ENCODE measurements at regions not wholly inside any gene's neighbourhood (a gene's known extent, or its start where the extent isn't known, plus 50 kb on each side); places are given as distances from the start of the nearest gene placed in this dataset.

DNA sequence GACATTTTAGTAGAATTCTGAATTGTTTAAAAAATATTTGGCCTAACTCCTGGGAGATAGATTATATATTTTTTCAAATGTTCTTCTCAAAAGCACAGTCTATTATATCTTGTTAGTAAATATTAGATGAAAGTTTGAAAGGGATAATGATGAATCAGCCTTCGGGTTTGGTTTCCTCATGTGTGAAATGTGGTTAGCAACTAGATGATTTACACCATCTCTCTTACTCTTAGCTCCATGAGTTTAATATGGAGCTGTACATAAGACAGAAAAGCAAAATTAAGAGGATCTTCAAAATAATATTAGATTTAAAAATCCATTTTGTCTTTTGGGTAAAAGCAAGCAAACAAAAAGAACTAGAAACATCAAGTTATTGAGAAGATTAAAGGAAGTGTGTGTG, 120.8 kb upstream of the SFRP2 start:
- no peaks in the 10 kb centered on the region for H3K9me2 ChIP-seq (replicated peaks; ENCODE audit: insufficient read depth, low read length)
- no peak for DNase-seq

GRCh38 chr4:153906231-153906630, 117.3 kb upstream of the SFRP2 start:
- Histone ChIP-seq H3K4me3 (ENCODE audit: low read length) (no peak overlapping the region), H3K9me3 (ENCODE audit: low read length) (no peaks in the 10 kb centered on the region), H3K9me2 (replicated peaks; ENCODE audit: insufficient read depth, low read length) (no peaks in the 10 kb centered on the region), H4K20me1 (ENCODE audit: insufficient read depth, low read depth, low read length) (no peaks in the 10 kb centered on the region), H3K79me2 (ENCODE audit: low read length) (no peaks in the 10 kb centered on the region), H3K36me3 (ENCODE audit: insufficient read depth, low read length) (no peaks in the 10 kb centered on the region), H3K27ac (ENCODE audit: low read length) (no peak overlapping the region), H3K4me2 (ENCODE audit: low read depth, low read length, poor library complexity, severe bottlenecking) (no peak overlapping the region), H3K4me1 (ENCODE audit: low read length) (no peaks in the 10 kb centered on the region), H3K27me3 (ENCODE audit: low read length) (no peaks in the 10 kb centered on the region), H3K9ac (ENCODE audit: low read length) (no peak overlapping the region), H2AFZ (ENCODE audit: low read length) (no peak overlapping the region)
- DNase-seq: no peak

More for the DNA sequence above, 120.8 kb upstream of the SFRP2 start:
- H4K20me1 ChIP-seq (ENCODE audit: insufficient read depth, low read depth, low read length): no peaks in the 10 kb centered on the region
- H3K9me3 ChIP-seq (ENCODE audit: low read length): no peaks in the 10 kb centered on the region
- H3K4me3 ChIP-seq (ENCODE audit: low read length): no peak overlapping the region
- H2AFZ ChIP-seq (ENCODE audit: low read length): no peak overlapping the region
- no peak overlapping the region for H3K4me2 ChIP-seq (ENCODE audit: low read depth, low read length, poor library complexity, severe bottlenecking)
- H3K27ac ChIP-seq (ENCODE audit: low read length): no peak overlapping the region
- H3K36me3 ChIP-seq (ENCODE audit: insufficient read depth, low read length): no peaks in the 10 kb centered on the region
- no peaks in the 10 kb centered on the region for H3K4me1 ChIP-seq (ENCODE audit: low read length)
- no peaks in the 10 kb centered on the region for H3K79me2 ChIP-seq (ENCODE audit: low read length)
- H3K9ac ChIP-seq (ENCODE audit: low read length): no peak overlapping the region
- no peaks in the 10 kb centered on the region for H3K27me3 ChIP-seq (ENCODE audit: low read length)

DNA sequence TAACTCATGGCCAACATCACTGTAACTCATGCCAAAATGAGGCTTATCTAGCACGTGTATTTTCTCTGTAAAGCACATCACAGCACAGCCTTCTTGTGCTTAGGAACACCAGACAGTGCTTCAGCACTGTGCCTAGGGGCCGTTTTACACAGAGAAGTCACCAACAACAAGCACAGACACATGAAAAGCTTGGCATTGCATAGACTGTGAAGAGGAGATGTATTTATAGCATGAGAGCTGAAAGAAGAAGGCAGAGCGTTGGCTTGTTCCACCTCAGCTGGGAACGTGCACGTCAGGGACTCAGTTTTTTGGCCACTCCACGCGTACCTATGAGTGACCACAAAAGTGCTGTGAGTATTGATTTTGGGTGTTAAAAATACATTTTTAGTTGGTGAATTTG, 116.3 kb upstream of the SFRP2 start:
- Histone ChIP-seq H3K79me2 (ENCODE audit: low read length) (no peaks in the 10 kb centered on the region), H3K27me3 (ENCODE audit: low read length) (no peaks in the 10 kb centered on the region), H3K4me1 (ENCODE audit: low read length) (no peaks in the 10 kb centered on the region), H4K20me1 (ENCODE audit: insufficient read depth, low read depth, low read length) (no peaks in the 10 kb centered on the region), H3K27ac (ENCODE audit: low read length) (no peak overlapping the region), H3K36me3 (ENCODE audit: insufficient read depth, low read length) (no peaks in the 10 kb centered on the region), H3K9me3 (ENCODE audit: low read length) (no peaks in the 10 kb centered on the region), H2AFZ (ENCODE audit: low read length) (no peak overlapping the region), H3K4me2 (ENCODE audit: low read depth, low read length, poor library complexity, severe bottlenecking) (no peak overlapping the region), H3K4me3 (ENCODE audit: low read length) (no peak overlapping the region), H3K9me2 (replicated peaks; ENCODE audit: insufficient read depth, low read length) (no peaks in the 10 kb centered on the region), H3K9ac (ENCODE audit: low read length) (no peak overlapping the region)
- DNase-seq: no peak

DNA sequence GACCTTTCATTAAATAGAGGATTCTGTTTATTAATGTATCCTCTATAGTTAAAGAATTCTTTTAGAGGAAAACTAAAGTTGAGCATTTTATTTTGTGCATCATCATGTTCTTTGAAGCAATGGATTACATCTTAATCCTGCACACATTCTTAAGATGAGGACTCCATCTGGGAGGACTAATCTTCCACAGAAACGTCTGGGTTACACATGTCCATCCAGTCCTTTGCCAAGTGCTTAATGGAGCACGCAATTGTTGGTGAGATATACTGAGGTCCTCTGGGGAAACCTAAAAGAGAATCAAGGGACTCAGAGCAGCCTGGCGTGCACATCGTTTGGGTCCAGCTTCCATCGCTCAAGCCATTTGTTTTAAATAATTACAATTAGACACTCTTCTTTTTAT, 115.1 kb upstream of the SFRP2 start:
- Histone ChIP-seq H3K9me3 (ENCODE audit: low read length) (no peaks in the 10 kb centered on the region), H2AFZ (ENCODE audit: low read length) (no peak overlapping the region), H3K9ac (ENCODE audit: low read length) (no peak overlapping the region), H3K4me2 (ENCODE audit: low read depth, low read length, poor library complexity, severe bottlenecking) (no peak overlapping the region), H3K27ac (ENCODE audit: low read length) (no peak overlapping the region), H3K9me2 (replicated peaks; ENCODE audit: insufficient read depth, low read length) (no peaks in the 10 kb centered on the region), H3K4me1 (ENCODE audit: low read length) (no peaks in the 10 kb centered on the region), H3K27me3 (ENCODE audit: low read length) (no peaks in the 10 kb centered on the region), H4K20me1 (ENCODE audit: insufficient read depth, low read depth, low read length) (no peaks in the 10 kb centered on the region), H3K36me3 (ENCODE audit: insufficient read depth, low read length) (no peaks in the 10 kb centered on the region), H3K79me2 (ENCODE audit: low read length) (no peaks in the 10 kb centered on the region), H3K4me3 (ENCODE audit: low read length) (no peak overlapping the region)
- DNase-seq: no peak

DNA sequence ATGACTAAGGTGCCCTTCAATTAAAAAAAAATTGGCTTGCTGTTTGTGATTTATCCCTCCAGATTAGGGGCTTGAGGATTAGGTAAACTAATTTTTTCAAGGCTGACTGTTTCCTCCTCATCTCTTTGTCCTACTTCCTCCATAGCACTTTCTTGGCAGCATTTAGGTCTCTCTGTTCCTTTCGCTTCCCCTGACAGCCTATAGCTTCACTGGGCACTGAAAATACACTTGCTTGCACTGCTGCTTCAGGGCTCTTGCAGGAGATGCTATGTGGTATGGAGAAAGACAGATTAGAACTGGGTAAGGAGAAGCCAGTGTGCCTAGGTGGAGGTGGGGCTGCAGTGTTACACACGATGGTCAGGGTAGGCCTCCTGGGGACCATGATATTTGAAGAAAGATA, 112.3 kb upstream of the SFRP2 start:
- Histone ChIP-seq H3K27me3 (ENCODE audit: low read length) (no peaks in the 10 kb centered on the region), H3K4me1 (ENCODE audit: low read length) (no peaks in the 10 kb centered on the region), H4K20me1 (ENCODE audit: insufficient read depth, low read depth, low read length) (no peaks in the 10 kb centered on the region), H3K36me3 (ENCODE audit: insufficient read depth, low read length) (no peaks in the 10 kb centered on the region), H3K79me2 (ENCODE audit: low read length) (no peaks in the 10 kb centered on the region), H3K4me3 (ENCODE audit: low read length) (no peak overlapping the region), H3K4me2 (ENCODE audit: low read depth, low read length, poor library complexity, severe bottlenecking) (no peak overlapping the region), H3K27ac (ENCODE audit: low read length) (no peak overlapping the region), H3K9me2 (replicated peaks; ENCODE audit: insufficient read depth, low read length) (no peaks in the 10 kb centered on the region), H3K9me3 (ENCODE audit: low read length) (no peaks in the 10 kb centered on the region), H2AFZ (ENCODE audit: low read length) (no peak overlapping the region), H3K9ac (ENCODE audit: low read length) (no peak overlapping the region)
- peak; percentile 55 for DNase-seq

DNA sequence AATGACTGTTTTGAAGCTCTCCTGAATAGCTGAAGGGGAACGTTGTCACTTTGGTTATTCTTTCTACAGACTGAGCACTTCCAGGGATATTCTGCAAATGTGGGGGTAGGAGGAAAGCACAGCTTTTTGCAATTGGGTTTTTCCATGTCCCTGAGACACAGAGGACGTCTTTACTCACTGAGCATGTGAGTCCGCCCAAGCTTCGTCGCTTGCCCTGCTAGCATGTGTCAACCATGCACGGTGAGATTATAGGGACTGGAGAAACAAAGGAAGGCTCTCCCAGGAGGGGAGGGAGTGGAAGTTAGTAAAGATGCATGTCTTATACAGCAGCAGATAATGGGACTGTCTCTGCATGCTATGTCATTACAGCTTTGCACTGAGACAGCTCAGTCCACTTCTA, 111.5 kb upstream of the SFRP2 start:
- DNase-seq: no peak
- no peak overlapping the region for H2AFZ ChIP-seq (ENCODE audit: low read length)
- H3K4me2 ChIP-seq (ENCODE audit: low read depth, low read length, poor library complexity, severe bottlenecking): no peak overlapping the region
- no peaks in the 10 kb centered on the region for H3K9me3 ChIP-seq (ENCODE audit: low read length)
- H3K27me3 ChIP-seq (ENCODE audit: low read length): no peaks in the 10 kb centered on the region
- H3K36me3 ChIP-seq (ENCODE audit: insufficient read depth, low read length): no peaks in the 10 kb centered on the region
- no peak overlapping the region for H3K9ac ChIP-seq (ENCODE audit: low read length)
- no peaks in the 10 kb centered on the region for H4K20me1 ChIP-seq (ENCODE audit: insufficient read depth, low read depth, low read length)
- no peak overlapping the region for H3K4me3 ChIP-seq (ENCODE audit: low read length)
- no peak overlapping the region for H3K27ac ChIP-seq (ENCODE audit: low read length)
- H3K9me2 ChIP-seq (replicated peaks; ENCODE audit: insufficient read depth, low read length): no peaks in the 10 kb centered on the region
- H3K4me1 ChIP-seq (ENCODE audit: low read length): no peaks in the 10 kb centered on the region
- no peaks in the 10 kb centered on the region for H3K79me2 ChIP-seq (ENCODE audit: low read length)

DNA sequence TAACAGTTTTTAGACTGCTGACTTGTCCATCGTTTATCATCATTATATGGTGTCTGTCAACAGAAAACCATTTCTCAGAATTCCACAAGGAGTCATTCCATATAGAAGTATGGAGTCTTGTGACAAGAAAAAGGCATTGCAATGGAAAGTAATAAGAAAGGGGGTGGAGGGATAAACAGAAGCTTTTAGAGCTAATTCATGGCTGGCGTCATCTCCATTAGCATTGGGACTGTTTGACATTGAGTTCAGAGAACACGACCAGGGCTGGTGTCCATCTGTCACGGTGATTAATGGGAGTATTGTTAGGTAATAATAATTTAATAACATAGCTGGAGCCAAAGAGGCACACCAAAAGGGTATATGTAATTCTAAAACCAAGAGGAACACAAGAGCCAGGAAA, 101.9 kb upstream of the SFRP2 start:
- H3K9me2 ChIP-seq (replicated peaks; ENCODE audit: insufficient read depth, low read length): peaks cover 8% of the 10 kb centered on the region; the same call in 1 of the 2 replicates
- H3K27ac ChIP-seq (ENCODE audit: low read length): no peak overlapping the region
- no peak for DNase-seq
- H3K36me3 ChIP-seq (ENCODE audit: insufficient read depth, low read length): no peaks in the 10 kb centered on the region
- H3K4me1 ChIP-seq (ENCODE audit: low read length): no peaks in the 10 kb centered on the region
- H3K4me2 ChIP-seq (ENCODE audit: low read depth, low read length, poor library complexity, severe bottlenecking): no peak overlapping the region
- no peak overlapping the region for H2AFZ ChIP-seq (ENCODE audit: low read length)
- no peak overlapping the region for H3K4me3 ChIP-seq (ENCODE audit: low read length)
- H3K9ac ChIP-seq (ENCODE audit: low read length): no peak overlapping the region
- H3K27me3 ChIP-seq (ENCODE audit: low read length): no peaks in the 10 kb centered on the region
- no peaks in the 10 kb centered on the region for H4K20me1 ChIP-seq (ENCODE audit: insufficient read depth, low read depth, low read length)
- H3K9me3 ChIP-seq (ENCODE audit: low read length): no peaks in the 10 kb centered on the region
- H3K79me2 ChIP-seq (ENCODE audit: low read length): no peaks in the 10 kb centered on the region

DNA sequence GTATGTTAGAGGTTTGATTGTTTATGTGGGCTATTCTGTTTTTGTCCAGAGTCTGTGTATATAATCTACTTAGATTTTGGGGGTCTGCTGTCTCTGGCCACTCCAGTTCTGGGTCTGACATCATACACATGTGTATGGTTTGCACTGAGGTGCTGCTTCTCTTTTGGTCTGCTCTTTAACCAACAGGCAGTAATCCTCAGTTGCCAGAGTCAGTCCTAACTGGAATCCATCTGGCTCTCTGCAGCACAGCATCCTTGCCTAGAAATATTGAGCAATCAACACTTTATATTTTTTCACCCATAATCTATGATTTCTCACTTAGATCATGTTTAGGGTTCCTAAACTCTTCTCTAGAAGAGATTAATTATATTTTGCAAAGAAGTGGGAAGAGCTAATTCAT, 98.3 kb upstream of the SFRP2 start:
- Histone ChIP-seq H3K9ac (ENCODE audit: low read length) (no peak overlapping the region), H3K9me3 (ENCODE audit: low read length) (no peaks in the 10 kb centered on the region), H3K79me2 (ENCODE audit: low read length) (no peaks in the 10 kb centered on the region), H2AFZ (ENCODE audit: low read length) (no peak overlapping the region), H3K36me3 (ENCODE audit: insufficient read depth, low read length) (no peaks in the 10 kb centered on the region), H3K27ac (ENCODE audit: low read length) (no peak overlapping the region), H3K9me2 (replicated peaks; ENCODE audit: insufficient read depth, low read length) (peaks cover 8% of the 10 kb centered on the region; the same call in 1 of the 2 replicates), H3K4me2 (ENCODE audit: low read depth, low read length, poor library complexity, severe bottlenecking) (no peak overlapping the region), H3K4me1 (ENCODE audit: low read length) (no peaks in the 10 kb centered on the region), H4K20me1 (ENCODE audit: insufficient read depth, low read depth, low read length) (no peaks in the 10 kb centered on the region), H3K4me3 (ENCODE audit: low read length) (no peak overlapping the region), H3K27me3 (ENCODE audit: low read length) (no peaks in the 10 kb centered on the region; the same call in 1 of the 2 replicates)
- no peak for DNase-seq

DNA sequence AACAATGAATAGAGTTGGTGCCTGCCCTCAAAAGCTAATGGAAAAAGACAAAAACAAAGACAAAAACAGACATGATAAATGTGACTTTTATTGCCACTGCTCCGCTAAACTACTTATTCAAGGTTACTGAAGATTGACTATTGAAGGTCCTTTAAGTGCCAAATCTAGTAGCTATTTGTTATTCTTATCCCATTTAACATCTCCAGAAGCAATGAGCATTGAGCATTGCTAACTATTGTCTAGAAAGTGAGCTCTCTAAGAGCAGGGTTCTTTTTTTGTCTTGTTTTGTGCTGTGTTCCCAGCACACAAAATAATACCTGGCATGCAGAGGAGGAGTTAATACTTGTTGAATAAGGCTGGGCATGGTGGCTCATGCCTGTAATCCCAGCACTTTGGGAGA, 95.4 kb upstream of the SFRP2 start:
- Histone ChIP-seq H3K9me3 (ENCODE audit: low read length) (peaks cover 12% of the 10 kb centered on the region; the same call in 1 of the 2 replicates), H3K4me3 (ENCODE audit: low read length) (no peak overlapping the region), H2AFZ (ENCODE audit: low read length) (no peak overlapping the region), H3K27me3 (ENCODE audit: low read length) (no peaks in the 10 kb centered on the region; the same call in 1 of the 2 replicates), H3K27ac (ENCODE audit: low read length) (no peak overlapping the region), H3K36me3 (ENCODE audit: insufficient read depth, low read length) (no peaks in the 10 kb centered on the region), H3K9me2 (replicated peaks; ENCODE audit: insufficient read depth, low read length) (no peaks in the 10 kb centered on the region), H3K79me2 (ENCODE audit: low read length) (no peaks in the 10 kb centered on the region), H4K20me1 (ENCODE audit: insufficient read depth, low read depth, low read length) (no peaks in the 10 kb centered on the region), H3K9ac (ENCODE audit: low read length) (no peak overlapping the region), H3K4me1 (ENCODE audit: low read length) (no peaks in the 10 kb centered on the region), H3K4me2 (ENCODE audit: low read depth, low read length, poor library complexity, severe bottlenecking) (no peak overlapping the region)
- DNase-seq: no peak
